Endothelial cell of umbilical vein (primary cell): ENCODE measurements at regions not wholly inside any gene's neighbourhood (a gene's known extent, or its start where the extent isn't known, plus 50 kb on each side); places are given as distances from the start of the nearest gene placed in this dataset.

Source experiments
- BruUV-seq: library from RNA; stranded (reverse); fragments of 400-500 nt; replicated peaks from 2 replicates; lab custom pipeline; 2021; lab: Mats Ljungman, UMichigan
- CTCF ChIA-PET: fragments of 300-600, 350-600 bp; sonication (Branson Sonifier 250); formaldehyde crosslinking; loops from one replicate; lab custom pipeline; 2021; ENCODE audit warnings: antibody characterized with exemption, inconsistent platforms; lab: Charles Lee
- POLR2A ChIA-PET: fragments of 300-600, 350-600 bp; sonication (Branson Sonifier 250); formaldehyde crosslinking; loops from one replicate; lab custom pipeline; 2021; ENCODE audit warnings: antibody characterized with exemption, inconsistent platforms; lab: Charles Lee
- DNase-seq: peaks from one replicate; pipeline ENCODE4 v3.0.0-alpha.2; 2011; ENCODE audit warnings: low read depth, low spot score
- FAIRE-seq: peaks from 2 replicates; lab custom pipeline; 2011; peaks lifted over from hg19 to GRCh38; lab: Jason Lieb, UNC
- H2AFZ ChIP-seq: 2 replicates; pipeline ENCODE4 v1.6.0; 2012; ENCODE audit warnings: low read depth, low read length, control low read depth, inconsistent platforms
- H3K27ac ChIP-seq: 2 replicates; pipeline ENCODE4 v1.5.1; 2011; ENCODE audit warnings: low read depth, mild to moderate bottlenecking, control low read depth, low read length, moderate library complexity; ENCODE audit not compliant: insufficient read depth
- H3K27me3 ChIP-seq, 2 experiments: 2 replicates each; pipeline versions ENCODE4 v1.6.0 to v1.6.1; 2011; ENCODE audit warnings: low read length in 2 of 2, mixed read lengths in 1 of 2; ENCODE audit not compliant: control insufficient read depth in 2 of 2, insufficient read depth in 2 of 2
- H3K36me3 ChIP-seq, 2 experiments: 2 replicates in 1 of 2; 3 replicates in 1 of 2; pipeline ENCODE4 v1.5.1; 2011; ENCODE audit warnings: low read length in 2 of 2, mild to moderate bottlenecking in 1 of 2, moderate library complexity in 1 of 2; ENCODE audit not compliant: control insufficient read depth in 2 of 2, insufficient read depth in 2 of 2; ENCODE audit errors: extremely low read depth in 1 of 2
- H3K4me1 ChIP-seq: 3 replicates; pipeline ENCODE4 v1.5.1; 2011; ENCODE audit warnings: mild to moderate bottlenecking, low read length; ENCODE audit not compliant: control insufficient read depth, insufficient read depth; ENCODE audit errors: extremely low read depth
- H3K4me2 ChIP-seq: 2 replicates; pipeline ENCODE4 v1.6.1; 2011; ENCODE audit warnings: low read length, control low read depth, mixed read lengths; ENCODE audit not compliant: insufficient read depth
- H3K4me3 ChIP-seq, 3 experiments: fragments of 200-600 bp in 1 of 3; sonication (generic), shearing (Covaris generic) in 1 of 3; replicated peaks in 1 of 3; 2 replicates each; pipeline ENCODE4 v1.5.1; 2011 to 2016; ENCODE audit warnings: control low read depth in 3 of 3, low read length in 3 of 3, mild to moderate bottlenecking in 2 of 3, inconsistent platforms in 1 of 3, low read depth in 1 of 3, moderate library complexity in 1 of 3; ENCODE audit not compliant: insufficient read depth in 1 of 3
- H3K79me2 ChIP-seq: 2 replicates; pipeline ENCODE4 v1.6.0; 2012; ENCODE audit warnings: low read length, inconsistent platforms; ENCODE audit not compliant: control insufficient read depth, insufficient read depth
- H3K9ac ChIP-seq: replicated peaks from 2 replicates; pipeline ENCODE3; 2011; ENCODE audit warnings: low read length, control low read depth; ENCODE audit not compliant: insufficient read depth; ENCODE audit errors: extremely low read depth
- H3K9me1 ChIP-seq: replicated peaks from 3 replicates; pipeline ENCODE4 v1.6.0; 2011; ENCODE audit warnings: mild to moderate bottlenecking, low read length; ENCODE audit not compliant: control insufficient read depth, insufficient read depth; ENCODE audit errors: extremely low read depth
- H3K9me3 ChIP-seq: replicated peaks from 2 replicates; pipeline ENCODE4 v1.5.1; 2012; ENCODE audit warnings: low read length, inconsistent platforms; ENCODE audit not compliant: control insufficient read depth, insufficient read depth
- H4K20me1 ChIP-seq: replicated peaks from 2 replicates; pipeline ENCODE3; 2011; ENCODE audit warnings: mild to moderate bottlenecking, low read length; ENCODE audit not compliant: control insufficient read depth, insufficient read depth; ENCODE audit errors: extremely low read depth
- JUN ChIP-seq: IDR thresholded peaks from 2 replicates; pipeline ENCODE4 v1.6.1; 2011; ENCODE audit warnings: borderline replicate concordance, low read depth; ENCODE audit not compliant: insufficient read length, insufficient read depth
- POLR2A ChIP-seq: IDR thresholded peaks from 2 replicates; pipeline ENCODE4 v1.6.1; 2012; ENCODE audit warnings: low read depth, mild to moderate bottlenecking, control low read depth, low read length
- dilution Hi-C: fragments of 300-500 bp; cut with MboI; formaldehyde crosslinking; loops from one replicate; pipeline ENCODE4 v1.15.0; 2019; ENCODE audit warnings: low sequenced_read_pairs; ENCODE audit not compliant: extremely low pct_ligation_motif_present
- intact Hi-C: fragments of 100-400 bp; cut with micrococcal nuclease; formaldehyde crosslinking; loops from one replicate; pipeline ENCODE4 v1.10.0; 2022
- TF ChIP-seq, protein P1 (sequence below): IDR thresholded peaks from 2 replicates; pipeline ENCODE4 v1.6.1; 2011; ENCODE audit not compliant: insufficient read depth, insufficient read length

GRCh38 chr2:236887531-236887930 lies 198.2 kb upstream of the COPS8 start:
- Histone ChIP-seq H2AFZ (peak overlapping the region; percentile 12), H3K36me3 (no peaks in the 10 kb centered on the region), H3K9me1 (no peaks in the 10 kb centered on the region), H3K4me1 (peaks cover 35% of the 10 kb centered on the region), H3K4me3 (no peak overlapping the region), H3K79me2 (no peaks in the 10 kb centered on the region), H3K27ac (peak overlapping the region; percentile 98), H3K27me3 (no peaks in the 10 kb centered on the region), H3K9me3 (no peaks in the 10 kb centered on the region), H4K20me1 (no peaks in the 10 kb centered on the region), H3K9ac (peak overlapping the region; percentile 89), H3K4me2 (peak overlapping the region; percentile 53)
- DNase-seq = peak; percentile 90
- FAIRE-seq = peak; percentile 82
- no peak for TF ChIP-seq POLR2A
- TF ChIP-seq, protein P1, sequence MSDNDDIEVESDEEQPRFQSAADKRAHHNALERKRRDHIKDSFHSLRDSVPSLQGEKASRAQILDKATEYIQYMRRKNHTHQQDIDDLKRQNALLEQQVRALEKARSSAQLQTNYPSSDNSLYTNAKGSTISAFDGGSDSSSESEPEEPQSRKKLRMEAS = peak; percentile 10
- dilution Hi-C loops = loop anchor here (5.0 kb wide), 1 partner anchor 55 kb away; no protein-coding TSS in a partner anchor
- CTCF ChIA-PET = no interaction called here
- BruUV-seq = no TSS peak
- intact Hi-C loops = loop anchor here (1.0 to 5.0 kb wide), 7 partner anchors 16 to 380 kb away; a partner anchor contains a TSS
- POLR2A ChIA-PET = interaction anchor here (1.4 kb wide), 1 partner anchor 16 kb away, joined by 3 read pairs; no protein-coding TSS in a partner anchor

DNA sequence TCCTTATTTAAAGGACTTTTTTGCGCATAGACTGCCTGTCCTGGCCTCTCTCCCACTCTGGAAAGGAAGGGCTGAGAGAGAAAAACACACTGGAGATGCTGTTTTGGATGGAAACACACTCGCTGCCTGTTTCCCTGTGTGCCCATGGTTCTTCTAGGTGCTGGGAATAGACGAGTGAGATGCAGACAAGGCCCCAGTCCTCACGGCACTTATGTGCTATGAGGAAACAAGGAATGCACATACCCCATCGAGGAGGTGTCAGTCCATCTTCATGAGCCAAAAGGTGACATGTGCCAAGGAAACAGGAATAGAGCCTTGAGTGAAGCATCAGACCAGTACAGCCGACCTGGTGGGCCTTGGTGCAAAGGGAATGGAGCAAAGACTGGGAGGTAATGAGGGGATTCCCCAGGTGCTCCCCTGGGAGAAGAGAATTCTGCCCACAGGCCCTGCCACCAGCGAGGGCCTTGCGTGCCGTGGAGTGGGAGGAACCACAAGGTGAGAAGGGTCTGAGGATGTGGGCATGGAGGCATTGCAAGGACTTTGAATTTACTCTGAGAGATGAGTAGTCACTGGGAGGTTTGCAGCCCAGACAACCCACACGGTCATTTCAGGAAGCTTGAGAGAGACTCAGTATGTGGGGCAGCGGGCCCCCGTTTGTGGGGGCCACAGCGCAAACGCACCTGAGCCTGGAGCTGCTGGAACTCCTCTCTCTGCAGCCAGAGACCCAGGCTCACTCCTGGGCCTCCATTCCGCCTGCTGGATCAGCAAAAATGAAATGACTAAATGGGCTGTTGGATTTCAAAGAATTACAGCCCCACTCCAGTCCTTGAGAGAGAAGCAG lies 197.5 kb upstream of the COPS8 start:
- peaks cover 35% of the 10 kb centered on the region for H3K4me1 ChIP-seq
- H3K9ac ChIP-seq = peak overlapping the region; percentile 89
- FAIRE-seq (peak; percentile 70), DNase-seq (no peak)
- no peaks in the 10 kb centered on the region for H3K9me3 ChIP-seq
- intact Hi-C loops (loop anchor here (1.0 to 5.0 kb wide), 8 partner anchors 17 to 381 kb away; a partner anchor contains a TSS), dilution Hi-C loops (loop anchor here (5.0 kb wide), 1 partner anchor 56 kb away; no protein-coding TSS in a partner anchor)
- no peaks in the 10 kb centered on the region for H4K20me1 ChIP-seq
- no peaks in the 10 kb centered on the region for H3K9me1 ChIP-seq
- no peaks in the 10 kb centered on the region for H3K27me3 ChIP-seq
- POLR2A ChIA-PET = no interaction called here
- CTCF ChIA-PET = interaction anchor here (1.0 to 1.6 kb wide), 3 partner anchors 9 to 173 kb away, joined by 3 to 5 read pairs (median 4); no protein-coding TSS in a partner anchor
- no peak overlapping the region for H3K4me3 ChIP-seq
- no peaks in the 10 kb centered on the region for H3K36me3 ChIP-seq
- peak; percentile 14 for TF ChIP-seq POLR2A
- no peak for TF ChIP-seq JUN
- H3K27ac ChIP-seq = peak overlapping the region; percentile 98
- BruUV-seq = TSS peak; percentile 85
- H2AFZ ChIP-seq = peak overlapping the region; percentile 12
- H3K79me2 ChIP-seq = no peaks in the 10 kb centered on the region
- H3K4me2 ChIP-seq = peak overlapping the region; percentile 53
